ENCODE measurements at regions not wholly inside any gene's neighbourhood (a gene's known extent, or its start where the extent isn't known, plus 50 kb on each side); places are given as distances from the start of the nearest gene placed in this dataset.

DNA sequence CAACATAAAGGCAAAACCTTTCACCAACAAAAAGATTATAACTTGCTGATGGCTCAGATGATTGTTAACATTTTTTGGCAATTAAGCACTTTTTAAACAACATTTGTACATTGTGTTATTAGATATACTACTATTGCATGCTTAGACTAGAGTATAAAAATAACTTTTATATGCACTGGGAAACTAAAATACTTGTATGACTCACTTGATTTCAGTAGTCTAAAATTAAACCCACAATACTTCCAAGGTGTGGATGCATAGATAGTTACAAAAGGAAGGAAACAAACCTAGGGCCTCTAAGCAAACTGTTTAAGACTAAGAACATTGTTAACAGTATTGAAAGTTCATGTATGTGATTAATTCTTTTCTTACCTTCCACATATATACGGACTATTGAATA, 1521.5 kb downstream of the OTOL1 start:
- Histone ChIP-seq H3K4me3 (no peak overlapping the region), H3K36me3 (ENCODE audit: control insufficient read depth in 4 of 4, insufficient read depth in 4 of 4, low read length in 4 of 4) (no peaks in the 10 kb centered on the region), H3K4me1 (ENCODE audit: control insufficient read depth in 5 of 5, insufficient read depth in 5 of 5, low read length in 5 of 5) (no peaks in the 10 kb centered on the region), H3K9me3 (ENCODE audit: control insufficient read depth in 4 of 4, insufficient read depth in 3 of 4, low read length in 3 of 4) (no peaks in the 10 kb centered on the region), H3K9ac (ENCODE audit: insufficient read depth in 1 of 2, low read length in 2 of 2) (no peak overlapping the region), H3K27me3 (ENCODE audit: control insufficient read depth in 3 of 3, insufficient read depth in 3 of 3, low read length in 2 of 3) (no peaks in the 10 kb centered on the region), H3K27ac (ENCODE audit: low read depth in 1 of 2, low read length in 1 of 2) (no peak overlapping the region)
- WGBS, 2 donors = 86 to 95% methylated on average over 1 of the region's 1 CpG
- TF ChIP-seq, protein P1, sequence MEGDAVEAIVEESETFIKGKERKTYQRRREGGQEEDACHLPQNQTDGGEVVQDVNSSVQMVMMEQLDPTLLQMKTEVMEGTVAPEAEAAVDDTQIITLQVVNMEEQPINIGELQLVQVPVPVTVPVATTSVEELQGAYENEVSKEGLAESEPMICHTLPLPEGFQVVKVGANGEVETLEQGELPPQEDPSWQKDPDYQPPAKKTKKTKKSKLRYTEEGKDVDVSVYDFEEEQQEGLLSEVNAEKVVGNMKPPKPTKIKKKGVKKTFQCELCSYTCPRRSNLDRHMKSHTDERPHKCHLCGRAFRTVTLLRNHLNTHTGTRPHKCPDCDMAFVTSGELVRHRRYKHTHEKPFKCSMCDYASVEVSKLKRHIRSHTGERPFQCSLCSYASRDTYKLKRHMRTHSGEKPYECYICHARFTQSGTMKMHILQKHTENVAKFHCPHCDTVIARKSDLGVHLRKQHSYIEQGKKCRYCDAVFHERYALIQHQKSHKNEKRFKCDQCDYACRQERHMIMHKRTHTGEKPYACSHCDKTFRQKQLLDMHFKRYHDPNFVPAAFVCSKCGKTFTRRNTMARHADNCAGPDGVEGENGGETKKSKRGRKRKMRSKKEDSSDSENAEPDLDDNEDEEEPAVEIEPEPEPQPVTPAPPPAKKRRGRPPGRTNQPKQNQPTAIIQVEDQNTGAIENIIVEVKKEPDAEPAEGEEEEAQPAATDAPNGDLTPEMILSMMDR (IDR thresholded peaks at IDR 0.05; ENCODE audit: control extremely low read depth, extremely low read depth) = no peak
- DNase-seq = no peak
- no peak for ATAC-seq (ENCODE audit: insufficient read depth, low FRiP score)

DNA sequence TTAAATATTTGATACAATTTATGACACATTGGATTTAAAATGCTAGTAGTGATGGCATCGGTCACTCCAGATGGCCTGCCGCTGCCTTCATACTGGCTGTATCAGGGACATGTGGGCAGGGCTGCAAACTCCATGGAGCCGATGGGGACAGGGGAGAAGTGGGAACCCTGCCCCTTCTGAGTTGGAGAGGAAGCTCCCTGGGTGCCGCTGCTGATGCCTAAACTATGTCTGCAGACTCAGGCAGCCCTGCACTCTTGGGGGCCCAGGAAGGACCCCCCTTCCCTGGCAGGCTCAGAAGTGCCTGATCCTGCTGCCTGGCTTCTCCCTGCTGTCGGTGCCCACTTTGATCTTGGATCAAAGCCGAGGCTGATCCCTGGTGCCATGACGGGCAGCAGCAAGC, 1522.1 kb downstream of the OTOL1 start:
- no peak for ATAC-seq (ENCODE audit: insufficient read depth, low FRiP score)
- no peaks in the 10 kb centered on the region for H3K36me3 ChIP-seq (ENCODE audit: control insufficient read depth in 4 of 4, insufficient read depth in 4 of 4, low read length in 4 of 4)
- no peaks in the 10 kb centered on the region for H3K9me3 ChIP-seq (ENCODE audit: control insufficient read depth in 4 of 4, insufficient read depth in 3 of 4, low read length in 3 of 4)
- DNase-seq = no peak
- no peak overlapping the region for H3K9ac ChIP-seq (ENCODE audit: insufficient read depth in 1 of 2, low read length in 2 of 2)
- H3K27me3 ChIP-seq (ENCODE audit: control insufficient read depth in 3 of 3, insufficient read depth in 3 of 3, low read length in 2 of 3) = no peaks in the 10 kb centered on the region
- no peak overlapping the region for H3K27ac ChIP-seq (ENCODE audit: low read depth in 1 of 2, low read length in 1 of 2)
- no peaks in the 10 kb centered on the region for H3K4me1 ChIP-seq (ENCODE audit: control insufficient read depth in 5 of 5, insufficient read depth in 5 of 5, low read length in 5 of 5)
- H3K4me3 ChIP-seq = no peak overlapping the region
- 87 to 91% methylated on average over 7 of the region's 7 CpGs for WGBS, 2 donors
- TF ChIP-seq, protein P1 (IDR thresholded peaks at IDR 0.05; ENCODE audit: control extremely low read depth, extremely low read depth) = no peak

DNA sequence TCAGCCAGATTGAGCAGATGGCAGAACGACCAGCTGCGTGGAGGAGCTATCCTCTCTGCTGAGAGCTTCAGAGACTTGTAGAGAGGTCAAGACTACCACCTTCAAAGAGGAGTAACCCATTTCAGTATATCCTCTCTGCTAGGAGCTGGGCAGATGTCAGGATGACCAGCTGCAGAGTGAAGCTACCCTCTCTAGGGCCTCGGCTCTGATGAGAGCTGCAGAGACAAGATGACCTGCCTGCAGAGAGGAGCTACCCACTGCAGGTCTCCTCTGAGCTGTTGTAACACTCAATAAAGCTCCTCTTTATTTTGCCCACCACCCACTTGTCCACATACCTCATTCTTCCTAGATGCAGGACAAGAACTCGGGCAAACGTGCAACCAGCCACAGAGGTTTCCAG, 1522.7 kb downstream of the OTOL1 start:
- TF ChIP-seq, protein P1 (IDR thresholded peaks at IDR 0.05; ENCODE audit: control extremely low read depth, extremely low read depth) = no peak
- no peaks in the 10 kb centered on the region for H3K9me3 ChIP-seq (ENCODE audit: control insufficient read depth in 4 of 4, insufficient read depth in 3 of 4, low read length in 3 of 4)
- no peaks in the 10 kb centered on the region for H3K4me1 ChIP-seq (ENCODE audit: control insufficient read depth in 5 of 5, insufficient read depth in 5 of 5, low read length in 5 of 5)
- 84 to 91% methylated on average over 5 of the region's 5 CpGs for WGBS, 2 donors
- no peak overlapping the region for H3K9ac ChIP-seq (ENCODE audit: insufficient read depth in 1 of 2, low read length in 2 of 2)
- no peaks in the 10 kb centered on the region for H3K36me3 ChIP-seq (ENCODE audit: control insufficient read depth in 4 of 4, insufficient read depth in 4 of 4, low read length in 4 of 4)
- no peaks in the 10 kb centered on the region for H3K27me3 ChIP-seq (ENCODE audit: control insufficient read depth in 3 of 3, insufficient read depth in 3 of 3, low read length in 2 of 3)
- H3K4me3 ChIP-seq = no peak overlapping the region
- no peak overlapping the region for H3K27ac ChIP-seq (ENCODE audit: low read depth in 1 of 2, low read length in 1 of 2)
- DNase-seq (no peak), ATAC-seq (ENCODE audit: insufficient read depth, low FRiP score) (no peak)

DNA sequence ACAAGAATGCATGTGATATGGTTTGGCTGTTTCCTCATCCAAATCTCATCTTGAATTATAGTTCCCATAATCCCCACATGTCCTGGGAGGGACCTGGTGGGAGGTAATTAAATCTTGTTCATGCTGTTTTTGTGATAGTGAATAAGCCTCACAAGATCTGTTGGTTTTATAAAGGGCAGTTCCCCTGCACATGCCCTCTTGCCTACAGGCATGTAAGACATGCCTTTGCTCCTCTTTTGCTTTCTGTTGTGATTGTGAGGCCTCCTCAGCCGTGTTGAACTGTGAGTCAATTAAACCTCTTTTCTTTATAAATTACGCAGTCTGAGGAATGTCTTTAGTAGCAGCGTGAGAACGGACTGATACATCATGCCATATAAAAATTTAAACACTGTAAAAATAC, 1537.0 kb downstream of the OTOL1 start:
- H3K9ac ChIP-seq (ENCODE audit: insufficient read depth in 1 of 2, low read length in 2 of 2) = no peak overlapping the region
- H3K4me3 ChIP-seq = no peak overlapping the region
- H3K27me3 ChIP-seq (ENCODE audit: control insufficient read depth in 3 of 3, insufficient read depth in 3 of 3, low read length in 2 of 3) = no peaks in the 10 kb centered on the region
- WGBS, 2 donors = 90% methylated on average over 4 of the region's 4 CpGs
- ATAC-seq (ENCODE audit: insufficient read depth, low FRiP score) (no peak), DNase-seq (no peak)
- H3K4me1 ChIP-seq (ENCODE audit: control insufficient read depth in 5 of 5, insufficient read depth in 5 of 5, low read length in 5 of 5) = no peaks in the 10 kb centered on the region
- no peaks in the 10 kb centered on the region for H3K36me3 ChIP-seq (ENCODE audit: control insufficient read depth in 4 of 4, insufficient read depth in 4 of 4, low read length in 4 of 4)
- H3K9me3 ChIP-seq (ENCODE audit: control insufficient read depth in 4 of 4, insufficient read depth in 3 of 4, low read length in 3 of 4) = no peaks in the 10 kb centered on the region
- no peak overlapping the region for H3K27ac ChIP-seq (ENCODE audit: low read depth in 1 of 2, low read length in 1 of 2)
- TF ChIP-seq, protein P1 (IDR thresholded peaks at IDR 0.05; ENCODE audit: control extremely low read depth, extremely low read depth) = no peak
